Mesendoderm (in vitro differentiated cells): ENCODE measurements at regions not wholly inside any gene's neighbourhood (a gene's known extent, or its start where the extent isn't known, plus 50 kb on each side); places are given as distances from the start of the nearest gene placed in this dataset.

ENCODE experiments used
- DNase-seq: peaks from one replicate; pipeline ENCODE4 v3.0.0; 2013
- H2AK5ac ChIP-seq: 2 replicates; pipeline ENCODE4 v1.6.1; 2013; ENCODE audit warnings: low read length, inconsistent platforms
- H2BK120ac ChIP-seq: 2 replicates; pipeline ENCODE4 v1.6.1; 2013; ENCODE audit warnings: low read depth, mild to moderate bottlenecking, low read length, moderate library complexity, mixed read lengths
- H2BK15ac ChIP-seq: replicated peaks from 2 replicates; pipeline ENCODE4 v1.6.1; 2013; ENCODE audit warnings: low read depth, mild to moderate bottlenecking, moderate library complexity
- H2BK5ac ChIP-seq: 2 replicates; pipeline ENCODE4 v1.6.1; 2013; ENCODE audit warnings: low read length, inconsistent platforms
- H3K18ac ChIP-seq: 2 replicates; pipeline ENCODE4 v1.6.1; 2013; ENCODE audit warnings: mild to moderate bottlenecking, low read length, mixed read lengths
- H3K23ac ChIP-seq: one replicate; pipeline ENCODE4 v1.6.1; 2013; ENCODE audit warnings: low read length
- H3K27ac ChIP-seq: 2 replicates; pipeline ENCODE4 v1.5.1; 2013; ENCODE audit warnings: low read depth, mild to moderate bottlenecking, inconsistent platforms, low read length, moderate library complexity
- H3K27me3 ChIP-seq: 2 replicates; pipeline ENCODE4 v1.6.1; 2013; ENCODE audit warnings: low read length, control low read depth, mild to moderate bottlenecking, inconsistent platforms; ENCODE audit not compliant: insufficient read depth, poor library complexity
- H3K36me3 ChIP-seq: 2 replicates; pipeline ENCODE4 v1.6.1; 2013; ENCODE audit warnings: low read length, inconsistent platforms; ENCODE audit not compliant: control insufficient read depth, insufficient read depth
- H3K4ac ChIP-seq: one replicate; pipeline ENCODE4 v1.6.1; 2013; ENCODE audit warnings: low read depth, mild to moderate bottlenecking, low read length, moderate library complexity
- H3K4me1 ChIP-seq: 2 replicates; pipeline ENCODE4 v1.6.1; 2013; ENCODE audit warnings: low read depth, low read length, inconsistent platforms; ENCODE audit not compliant: control insufficient read depth
- H3K4me2 ChIP-seq: 2 replicates; pipeline ENCODE4 v1.6.1; 2013; ENCODE audit warnings: low read length
- H3K4me3 ChIP-seq: 2 replicates; pipeline ENCODE4 v1.5.1; 2013; ENCODE audit warnings: mild to moderate bottlenecking, low read length
- H3K56ac ChIP-seq: one replicate; pipeline ENCODE4 v1.6.1; 2013; ENCODE audit warnings: low read length
- H3K79me1 ChIP-seq: 2 replicates; pipeline ENCODE4 v1.6.1; 2013; ENCODE audit warnings: low read length, inconsistent platforms
- H3K79me2 ChIP-seq: 2 replicates; pipeline ENCODE4 v1.6.1; 2013; ENCODE audit warnings: mild to moderate bottlenecking, low read length; ENCODE audit not compliant: control insufficient read depth, insufficient read depth
- H3K9ac ChIP-seq: 2 replicates; pipeline ENCODE4 v1.6.1; 2013; ENCODE audit warnings: low read length, inconsistent platforms
- H4K5ac ChIP-seq: one replicate; pipeline ENCODE4 v1.6.1; 2013; ENCODE audit warnings: low read length
- H4K8ac ChIP-seq: one replicate; pipeline ENCODE4 v1.6.1; 2013; ENCODE audit warnings: low read depth, mild to moderate bottlenecking, control low read depth, low read length, moderate library complexity
- WGBS: extraction: QIAGEN DNeasy Blood & Tissue Kit; methylation state at CpG from one replicate; pipeline ENCODE4 v1.1.7; 2013; ENCODE audit warnings: low lambda C conversion rate, missing lambda C conversion rate; ENCODE audit not compliant: insufficient coverage; ENCODE audit errors: extremely low coverage; 5-methylcytosine and 5-hydroxymethylcytosine counted together

- Histone ChIP-seq H3K27ac (no peak overlapping the region), H3K4me1 (peaks cover 3% of the 10 kb centered on the region), H2BK5ac (no peak overlapping the region), H3K4ac (no peak overlapping the region), H3K56ac (peak overlapping the region; percentile 78), H4K8ac (no peak overlapping the region), H3K4me3 (no peak overlapping the region), H3K27me3 (no peaks in the 10 kb centered on the region), H3K18ac (peak overlapping the region; percentile 11), H2BK15ac (no peak overlapping the region), H3K4me2 (no peak overlapping the region), H2AK5ac (no peak overlapping the region), H4K5ac (no peak overlapping the region), H3K36me3 (no peaks in the 10 kb centered on the region), H2BK120ac (no peak overlapping the region), H3K79me1 (no peaks in the 10 kb centered on the region), H3K79me2 (no peaks in the 10 kb centered on the region), H3K9ac (peak overlapping the region; percentile 29), H3K23ac (peak overlapping the region; percentile 66)
- WGBS = no CpG with 5 or more reads among the region's 20 CpGs
- DNase-seq = peak; percentile 37
Observed at GRCh38 chr3:128549283-128550112, 56.5 kb upstream of the GATA2 start.

DNA sequence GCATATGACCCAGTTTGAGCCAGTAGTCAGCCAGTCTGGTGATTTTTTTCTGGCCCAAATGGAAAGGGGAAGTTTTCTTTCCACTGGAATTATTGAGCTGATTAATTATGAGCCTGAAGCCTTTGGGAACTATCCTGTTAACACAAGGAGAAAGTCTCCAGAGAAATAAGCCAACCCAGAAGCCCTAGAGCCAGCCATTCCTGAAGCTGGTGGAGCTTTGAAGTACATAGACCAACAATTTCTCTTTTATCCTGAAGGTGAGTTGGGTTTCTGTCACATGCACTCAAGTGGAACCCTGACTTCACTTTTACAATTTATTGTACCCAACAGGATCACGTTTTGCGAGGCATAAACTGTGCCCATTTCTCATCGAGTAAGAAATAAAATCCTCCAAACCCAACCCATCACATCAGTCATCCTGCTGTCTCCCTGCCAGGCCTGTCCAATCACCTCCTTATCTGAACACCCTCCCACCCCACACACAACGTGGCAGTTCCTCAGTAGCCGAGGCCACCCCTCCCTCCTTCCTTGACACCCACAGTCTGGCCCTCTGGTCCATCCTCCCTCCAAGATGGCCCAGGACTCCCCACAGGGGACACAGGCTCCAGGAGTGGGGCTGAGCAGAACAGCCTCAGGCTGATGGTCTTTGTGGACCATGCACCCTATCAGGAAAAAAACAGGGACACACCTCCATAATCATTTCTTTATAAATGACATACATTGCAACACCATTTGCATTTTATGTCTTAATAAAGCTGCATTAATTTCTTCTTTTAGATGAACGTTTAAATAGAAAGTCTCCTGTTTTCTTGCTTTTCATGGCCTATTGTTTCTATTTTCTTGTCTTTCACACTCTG is 55.7 kb upstream of the GATA2 start:
- H3K4me1 ChIP-seq = peaks cover 3% of the 10 kb centered on the region
- H2BK15ac ChIP-seq = no peak overlapping the region
- H4K5ac ChIP-seq = no peak overlapping the region
- H4K8ac ChIP-seq = no peak overlapping the region
- no peak overlapping the region for H3K27ac ChIP-seq
- H2BK5ac ChIP-seq = no peak overlapping the region
- no peaks in the 10 kb centered on the region for H3K79me2 ChIP-seq
- H3K18ac ChIP-seq = no peak overlapping the region
- H3K56ac ChIP-seq = no peak overlapping the region
- no peak overlapping the region for H3K4ac ChIP-seq
- no peak for DNase-seq
- H2AK5ac ChIP-seq = no peak overlapping the region
- no CpG with 5 or more reads among the region's 6 CpGs for WGBS
- no peak overlapping the region for H2BK120ac ChIP-seq
- no peak overlapping the region for H3K9ac ChIP-seq
- no peaks in the 10 kb centered on the region for H3K36me3 ChIP-seq
- no peaks in the 10 kb centered on the region for H3K27me3 ChIP-seq
- H3K4me3 ChIP-seq = no peak overlapping the region
- H3K23ac ChIP-seq = no peak overlapping the region
- H3K4me2 ChIP-seq = no peak overlapping the region
- H3K79me1 ChIP-seq = no peaks in the 10 kb centered on the region

DNA sequence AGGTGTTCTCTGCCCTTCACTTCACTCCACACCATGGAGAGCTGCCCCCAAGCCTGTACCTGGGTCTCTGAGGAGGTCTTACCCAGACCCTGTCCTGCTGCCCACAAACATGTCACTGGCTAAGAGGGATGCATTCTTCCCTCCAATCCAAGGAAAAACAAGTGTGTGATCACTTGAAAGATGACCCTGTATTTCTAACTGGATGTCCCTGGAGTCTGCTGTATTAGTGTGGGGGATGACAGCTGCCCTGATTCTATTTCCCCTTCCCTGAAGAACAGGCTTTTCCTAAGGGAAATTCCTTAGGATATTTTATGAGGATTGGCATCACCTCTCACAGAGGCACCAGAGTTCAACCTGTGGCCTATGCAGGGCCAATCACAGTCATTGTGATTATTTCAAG is 55.0 kb upstream of the GATA2 start:
- H4K8ac ChIP-seq = no peak overlapping the region
- H3K4ac ChIP-seq = no peak overlapping the region
- H3K18ac ChIP-seq = no peak overlapping the region
- H3K56ac ChIP-seq = no peak overlapping the region
- no peak overlapping the region for H3K4me3 ChIP-seq
- no peaks in the 10 kb centered on the region for H3K79me1 ChIP-seq
- no peak overlapping the region for H3K4me2 ChIP-seq
- H4K5ac ChIP-seq = no peak overlapping the region
- H2AK5ac ChIP-seq = no peak overlapping the region
- H3K79me2 ChIP-seq = no peaks in the 10 kb centered on the region
- no peak overlapping the region for H3K9ac ChIP-seq
- no peak overlapping the region for H3K23ac ChIP-seq
- no peak overlapping the region for H2BK15ac ChIP-seq
- no peak overlapping the region for H2BK120ac ChIP-seq
- no peaks in the 10 kb centered on the region for H3K27me3 ChIP-seq
- no peak for DNase-seq
- H2BK5ac ChIP-seq = no peak overlapping the region
- H3K4me1 ChIP-seq = peaks cover 3% of the 10 kb centered on the region
- no peak overlapping the region for H3K27ac ChIP-seq
- H3K36me3 ChIP-seq = no peaks in the 10 kb centered on the region

- DNase-seq = peak; percentile 48
- H3K4me3 ChIP-seq = no peak overlapping the region
- no peak overlapping the region for H2BK15ac ChIP-seq
- H3K79me1 ChIP-seq = no peaks in the 10 kb centered on the region
- H3K4me1 ChIP-seq = peaks cover 3% of the 10 kb centered on the region
- no peak overlapping the region for H2BK120ac ChIP-seq
- H2AK5ac ChIP-seq = no peak overlapping the region
- H2BK5ac ChIP-seq = no peak overlapping the region
- H4K5ac ChIP-seq = no peak overlapping the region
- no peak overlapping the region for H3K27ac ChIP-seq
- H3K56ac ChIP-seq = no peak overlapping the region
- no peak overlapping the region for H4K8ac ChIP-seq
- no CpG with 5 or more reads among the region's 10 CpGs for WGBS
- no peaks in the 10 kb centered on the region for H3K36me3 ChIP-seq
- no peak overlapping the region for H3K4me2 ChIP-seq
- H3K18ac ChIP-seq = no peak overlapping the region
- H3K9ac ChIP-seq = no peak overlapping the region
- no peaks in the 10 kb centered on the region for H3K79me2 ChIP-seq
- H3K4ac ChIP-seq = no peak overlapping the region
- H3K27me3 ChIP-seq = no peaks in the 10 kb centered on the region
- no peak overlapping the region for H3K23ac ChIP-seq
Observed at GRCh38 chr3:128547368-128547987, 54.5 kb upstream of the GATA2 start.

- no peak overlapping the region for H3K23ac ChIP-seq
- no peak for DNase-seq
- no peak overlapping the region for H3K4ac ChIP-seq
- no peak overlapping the region for H3K56ac ChIP-seq
- no peaks in the 10 kb centered on the region for H3K36me3 ChIP-seq
- no peaks in the 10 kb centered on the region for H3K79me2 ChIP-seq
- no peak overlapping the region for H4K5ac ChIP-seq
- H3K4me1 ChIP-seq = peaks cover 3% of the 10 kb centered on the region
- no CpG with 5 or more reads among the region's 5 CpGs for WGBS
- no peak overlapping the region for H2BK5ac ChIP-seq
- H3K4me2 ChIP-seq = no peak overlapping the region
- no peak overlapping the region for H2AK5ac ChIP-seq
- H3K27ac ChIP-seq = no peak overlapping the region
- no peak overlapping the region for H4K8ac ChIP-seq
- peaks cover 2% of the 10 kb centered on the region for H3K27me3 ChIP-seq
- H3K9ac ChIP-seq = no peak overlapping the region
- H2BK15ac ChIP-seq = no peak overlapping the region
- no peaks in the 10 kb centered on the region for H3K79me1 ChIP-seq
- H2BK120ac ChIP-seq = no peak overlapping the region
- H3K18ac ChIP-seq = no peak overlapping the region
- no peak overlapping the region for H3K4me3 ChIP-seq
Observed at GRCh38 chr3:128546646-128547045, 53.6 kb upstream of the GATA2 start.
